C4-2B (cell line): ENCODE measurements at regions not wholly inside any gene's neighbourhood (a gene's known extent, or its start where the extent isn't known, plus 50 kb on each side); places are given as distances from the start of the nearest gene placed in this dataset.

Source experiments
- ZFX ChIP-seq: fragments of 450-650 bp; IDR thresholded peaks from 2 replicates; pipeline ENCODE4 v1.6.1; 2017
- TF ChIP-seq, protein P1 (sequence below): fragments of 450-650 bp; conservative IDR thresholded peaks from 2 replicates; pipeline ENCODE4 v1.5.1; 2017; ENCODE audit warnings: mild to moderate bottlenecking

DNA sequence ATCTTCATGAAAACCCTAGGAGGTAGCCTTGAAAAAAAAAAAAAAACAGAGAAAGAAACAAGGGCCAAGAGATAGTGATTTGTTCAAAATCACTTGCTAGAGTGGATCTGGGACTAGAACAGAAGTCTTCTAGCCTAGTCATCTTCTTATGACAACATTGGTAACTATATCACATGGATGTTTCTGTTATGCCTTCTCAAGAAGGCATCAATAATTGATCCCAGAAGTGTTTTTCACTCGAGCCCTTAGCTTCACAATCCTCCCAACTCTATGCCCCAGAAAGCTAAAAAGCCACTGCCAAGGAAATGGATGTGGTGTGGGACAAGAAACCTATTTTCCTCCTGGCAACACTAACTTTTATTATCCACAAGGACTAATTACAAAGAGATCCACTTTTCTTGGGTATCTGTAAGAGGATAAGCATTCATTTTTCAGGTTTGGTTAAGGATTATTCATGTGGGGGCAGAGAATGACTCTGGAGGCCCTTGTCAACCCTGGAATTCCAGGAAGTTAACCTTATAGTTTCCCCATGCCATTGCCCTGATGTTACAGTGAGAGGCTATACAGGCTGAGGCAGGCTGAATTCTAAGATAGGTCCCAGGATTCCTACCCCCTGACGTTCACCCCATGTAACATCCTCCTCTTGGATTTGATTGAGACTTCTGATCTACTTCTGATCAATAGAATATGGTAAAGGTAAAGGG lies 67.7 kb upstream of the CPM start:
- TF ChIP-seq, protein P1, sequence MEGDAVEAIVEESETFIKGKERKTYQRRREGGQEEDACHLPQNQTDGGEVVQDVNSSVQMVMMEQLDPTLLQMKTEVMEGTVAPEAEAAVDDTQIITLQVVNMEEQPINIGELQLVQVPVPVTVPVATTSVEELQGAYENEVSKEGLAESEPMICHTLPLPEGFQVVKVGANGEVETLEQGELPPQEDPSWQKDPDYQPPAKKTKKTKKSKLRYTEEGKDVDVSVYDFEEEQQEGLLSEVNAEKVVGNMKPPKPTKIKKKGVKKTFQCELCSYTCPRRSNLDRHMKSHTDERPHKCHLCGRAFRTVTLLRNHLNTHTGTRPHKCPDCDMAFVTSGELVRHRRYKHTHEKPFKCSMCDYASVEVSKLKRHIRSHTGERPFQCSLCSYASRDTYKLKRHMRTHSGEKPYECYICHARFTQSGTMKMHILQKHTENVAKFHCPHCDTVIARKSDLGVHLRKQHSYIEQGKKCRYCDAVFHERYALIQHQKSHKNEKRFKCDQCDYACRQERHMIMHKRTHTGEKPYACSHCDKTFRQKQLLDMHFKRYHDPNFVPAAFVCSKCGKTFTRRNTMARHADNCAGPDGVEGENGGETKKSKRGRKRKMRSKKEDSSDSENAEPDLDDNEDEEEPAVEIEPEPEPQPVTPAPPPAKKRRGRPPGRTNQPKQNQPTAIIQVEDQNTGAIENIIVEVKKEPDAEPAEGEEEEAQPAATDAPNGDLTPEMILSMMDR = no peak
- TF ChIP-seq ZFX = no peak
